Stomach (tissue), 8 donors: ENCODE measurements at regions not wholly inside any gene's neighbourhood (a gene's known extent, or its start where the extent isn't known, plus 50 kb on each side); places are given as distances from the start of the nearest gene placed in this dataset.
A peak's percentile ranks its signal among the peaks of the same experiment; 100 is the strongest.

Source experiments
- DNase-seq, 2 donors: peaks; one replicate each; pipeline versions ENCODE4 v3.0.0 to v3.0.0-alpha.2; 2013 to 2019
- H3K27ac ChIP-seq, 5 donors: fragments of 200-600 bp in 4 of 5; sonication (generic) in 4 of 5; one replicate each; pipeline ENCODE4 v1.5.1; 2013 to 2019; ENCODE audit warnings: mild to moderate bottlenecking in 1 of 5, moderate library complexity in 1 of 5
- H3K27me3 ChIP-seq, 3 donors: fragments of 200-600 bp; sonication (generic); one replicate each; pipeline ENCODE4 v1.5.1; 2017 to 2019; ENCODE audit warnings: mixed run types in 1 of 3
- H3K36me3 ChIP-seq, 4 donors: fragments of 200-600 bp; sonication (generic); 1 replicate in 3 of 4; 2 replicates in 1 of 4; pipeline ENCODE4 v1.5.1; 2016 to 2019
- H3K4me1 ChIP-seq, 4 donors: fragments of 200-600 bp; sonication (generic); one replicate each; pipeline ENCODE4 v1.5.1; 2016 to 2019
- H3K4me3 ChIP-seq, 4 donors: fragments of 200-600 bp; sonication (generic) in 3 of 4; one replicate each; pipeline ENCODE4 v1.5.1; 2016 to 2019; ENCODE audit warnings: mild to moderate bottlenecking in 1 of 4
- H3K9me3 ChIP-seq, 4 donors: fragments of 200-600 bp; sonication (generic); one replicate each; pipeline ENCODE4 v1.5.1; 2016 to 2019
- CTCF ChIP-seq, 7 experiments: fragments of 450-650 bp in 4 of 7; fragments of 200-600 bp in 3 of 7; sonication (generic) in 3 of 7; IDR thresholded peaks; one replicate each; pipeline ENCODE4 v1.5.1; 2016 to 2019; ENCODE audit warnings: antibody characterized with exemption in 7 of 7, control low read depth in 2 of 7, mild to moderate bottlenecking in 1 of 7
- EP300 ChIP-seq: sonication (generic); formaldehyde crosslinking; IDR thresholded peaks from one replicate; pipeline ENCODE4 v1.6.1; 2017; ENCODE audit warnings: antibody characterized with exemption
- POLR2A ChIP-seq, 4 donors: fragments of 450-650 bp; IDR thresholded peaks; one replicate each; pipeline ENCODE4 v1.6.1; 2016; ENCODE audit warnings: antibody characterized with exemption in 4 of 4, control low read depth in 2 of 4, mild to moderate bottlenecking in 1 of 4, moderate library complexity in 1 of 4
- POLR2AphosphoS5 ChIP-seq, 3 donors: sonication (generic); formaldehyde crosslinking; IDR thresholded peaks; one replicate each; pipeline ENCODE4 v1.6.1; 2016; ENCODE audit warnings: antibody characterized with exemption in 3 of 3
- WGBS, 5 donors: extraction: QIAGEN DNeasy Blood & Tissue Kit in 3 of 5; methylation state at CpG; one replicate each; pipeline versions ENCODE4 v1.1.5 to v1.1.7; 2013 to 2018; 5-methylcytosine and 5-hydroxymethylcytosine counted together
- intact Hi-C: fragments of 100-400 bp; cut with DNase I; formaldehyde crosslinking; loops from one replicate; pipeline ENCODE4 v1.15.1; 2023; ENCODE audit warnings: low total_unique reads
- donor health status: healthy with polysubstance abuse.
- donor health status: Bipolar disorder and iron deficiency.
- donor health status: healthy.

GRCh38 chr9:119649205-119649604, 280.0 kb upstream of the BRINP1 start:
- Histone ChIP-seq H3K27me3 (no peaks in the 10 kb centered on the region), H3K4me3 (no peak overlapping the region), H3K9me3 (peaks cover 0 to 7% (median 0%) of the 10 kb centered on the region in 4 donors), H3K27ac (no peak overlapping the region), H3K4me1 (no peaks in the 10 kb centered on the region), H3K36me3 (no peaks in the 10 kb centered on the region)
- TF ChIP-seq EP300: no peak
- TF ChIP-seq CTCF (IDR thresholded peaks at IDR 0.05): no peak
- TF ChIP-seq POLR2AphosphoS5 (IDR thresholded peaks at IDR 0.05): no peak
- no peak for TF ChIP-seq POLR2A (IDR thresholded peaks at IDR 0.05)
- DNase-seq: no peak
- intact Hi-C loops: no loop called here

- H3K27ac ChIP-seq: no peak overlapping the region
- TF ChIP-seq EP300 (no peak), POLR2A (IDR thresholded peaks at IDR 0.05) (no peak), CTCF (IDR thresholded peaks at IDR 0.05) (no peak)
- no peaks in the 10 kb centered on the region for H3K27me3 ChIP-seq
- H3K4me1 ChIP-seq: no peaks in the 10 kb centered on the region
- 52 to 62% (median 56%) methylated on average over 12 of the region's 12 CpGs for WGBS, 5 donors
- no peak overlapping the region for H3K4me3 ChIP-seq
- H3K9me3 ChIP-seq: no peaks in the 10 kb centered on the region
- peak in 1 of 2 donors; percentile 49 for DNase-seq
- no peaks in the 10 kb centered on the region for H3K36me3 ChIP-seq
- intact Hi-C loops: no loop called here
Measured at GRCh38 chr9:119639287-119639955, 270.2 kb upstream of the BRINP1 start.

GRCh38 chr9:119634006-119634405, 264.8 kb upstream of the BRINP1 start:
- 68 to 78% (median 72%) methylated on average over 8 of the region's 8 CpGs for WGBS, 5 donors
- intact Hi-C loops: no loop called here

GRCh38 chr9:119611565-119611964, 242.3 kb upstream of the BRINP1 start:
- no peaks in the 10 kb centered on the region for H3K4me1 ChIP-seq
- H3K4me3 ChIP-seq: no peak overlapping the region
- no peak overlapping the region for H3K27ac ChIP-seq
- TF ChIP-seq POLR2A (IDR thresholded peaks at IDR 0.05) (no peak), POLR2AphosphoS5 (IDR thresholded peaks at IDR 0.05) (no peak), EP300 (no peak), CTCF (IDR thresholded peaks at IDR 0.05) (no peak)
- no peaks in the 10 kb centered on the region for H3K36me3 ChIP-seq
- intact Hi-C loops: no loop called here
- peaks cover 0 to 9% (median 0%) of the 10 kb centered on the region in 4 donors for H3K9me3 ChIP-seq
- H3K27me3 ChIP-seq: no peaks in the 10 kb centered on the region
- 23 to 60% (median 33%) methylated on average over 1 of the region's 1 CpG for WGBS, 5 donors
- DNase-seq: peak in 1 of 2 donors; percentile 25

More at GRCh38 chr9:119634006-119634405, 264.8 kb upstream of the BRINP1 start:
- TF ChIP-seq POLR2AphosphoS5 (IDR thresholded peaks at IDR 0.05) (no peak), POLR2A (IDR thresholded peaks at IDR 0.05) (no peak), CTCF (IDR thresholded peaks at IDR 0.05) (no peak), EP300 (no peak)
- Histone ChIP-seq H3K27ac (no peak overlapping the region), H3K27me3 (no peaks in the 10 kb centered on the region), H3K4me3 (no peak overlapping the region), H3K4me1 (no peaks in the 10 kb centered on the region), H3K36me3 (no peaks in the 10 kb centered on the region), H3K9me3 (no peaks in the 10 kb centered on the region)
- no peak for DNase-seq
